Calu3 (cell line): ENCODE measurements at regions not wholly inside any gene's neighbourhood (a gene's known extent, or its start where the extent isn't known, plus 50 kb on each side); places are given as distances from the start of the nearest gene placed in this dataset.

ENCODE experiments used
- BruUV-seq: library from RNA; stranded (reverse); fragments of 400-500 nt; replicated peaks from 2 replicates; lab custom pipeline; 2021; lab: Mats Ljungman, UMichigan
- CTCF ChIA-PET: fragments of 300-600 bp; sonication (Branson Sonifier 250); formaldehyde crosslinking; loops from one replicate; lab custom pipeline; 2022; ENCODE audit warnings: antibody characterized with exemption; lab: Charles Lee
- DNase-seq: peaks from one replicate; pipeline ENCODE4 v3.0.0; 2022
- H3K27ac Mint-ChIP-seq: one replicate; pipeline ENCODE4 v1.8.0; 2022; ENCODE audit warnings: mixed read lengths; ENCODE audit not compliant: unreplicated experiment
- H3K27me3 Mint-ChIP-seq: one replicate; pipeline ENCODE4 v1.8.0; 2022; ENCODE audit warnings: mixed read lengths; ENCODE audit not compliant: unreplicated experiment
- H3K36me3 Mint-ChIP-seq: one replicate; pipeline ENCODE4 v1.8.0; 2022; ENCODE audit warnings: mild to moderate bottlenecking, moderate library complexity, mixed read lengths; ENCODE audit not compliant: insufficient read depth, unreplicated experiment
- H3K4me1 Mint-ChIP-seq: one replicate; pipeline ENCODE4 v1.8.0; 2022; ENCODE audit warnings: mild to moderate bottlenecking, low read depth, mixed read lengths; ENCODE audit not compliant: unreplicated experiment
- H3K4me3 Mint-ChIP-seq: one replicate; pipeline ENCODE4 v1.8.0; 2022; ENCODE audit warnings: mild to moderate bottlenecking, low read depth, moderate library complexity, mixed read lengths; ENCODE audit not compliant: unreplicated experiment
- H3K9me3 Mint-ChIP-seq: one replicate; pipeline ENCODE4 v1.8.0; 2022; ENCODE audit warnings: low read depth, mixed read lengths; ENCODE audit not compliant: unreplicated experiment
- CTCF ChIP-seq: fragments of 200-600 bp; IDR thresholded peaks from one replicate; pipeline ENCODE4 v1.8.0; 2022; ENCODE audit warnings: antibody characterized with exemption; ENCODE audit not compliant: unreplicated experiment
- intact Hi-C: fragments of 100-400 bp; cut with micrococcal nuclease; formaldehyde crosslinking; loops from one replicate; pipeline ENCODE4 v1.10.0; 2022; ENCODE audit not compliant: unreplicated experiment

GRCh38 chr3:159008401-159008800 is 206.5 kb downstream of the MFSD1 start:
- CTCF ChIA-PET, result no interaction called here
- no peaks in the 10 kb centered on the region for H3K36me3 Mint-ChIP-seq
- H3K27ac Mint-ChIP-seq, result no peak overlapping the region
- no TSS peak for BruUV-seq
- H3K4me1 Mint-ChIP-seq, result no peaks in the 10 kb centered on the region
- no peaks in the 10 kb centered on the region for H3K27me3 Mint-ChIP-seq
- TF ChIP-seq CTCF, result no peak
- no peak for DNase-seq
- intact Hi-C loops, result no loop called here
- no peaks in the 10 kb centered on the region for H3K9me3 Mint-ChIP-seq
- no peak overlapping the region for H3K4me3 Mint-ChIP-seq

DNA sequence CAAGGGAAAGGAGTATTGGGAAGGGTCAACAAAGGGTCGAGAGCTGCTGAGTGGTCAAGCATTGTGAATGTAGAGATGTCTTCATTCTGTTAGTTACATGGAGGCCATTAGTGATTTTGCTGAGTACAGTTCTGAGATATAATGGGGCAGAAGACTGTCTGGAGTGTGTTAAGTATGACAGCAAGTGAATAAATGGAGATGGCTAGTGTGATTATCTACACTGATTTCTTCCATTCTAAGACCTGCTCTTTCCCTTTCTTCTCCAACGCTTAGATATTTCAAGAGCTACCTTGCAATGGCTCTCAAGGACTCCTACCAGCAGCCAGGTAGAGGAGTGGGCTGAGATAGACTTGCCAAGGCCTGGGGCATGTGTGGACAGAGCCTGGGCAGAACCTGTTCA is 216.5 kb downstream of the MFSD1 start:
- Mint-ChIP-seq H3K4me1 (no peaks in the 10 kb centered on the region), H3K27me3 (peaks cover 15% of the 10 kb centered on the region), H3K4me3 (no peak overlapping the region), H3K36me3 (no peaks in the 10 kb centered on the region), H3K9me3 (peaks cover 5% of the 10 kb centered on the region), H3K27ac (no peak overlapping the region)
- BruUV-seq, result no TSS peak
- intact Hi-C loops, result no loop called here
- CTCF ChIA-PET, result no interaction called here
- TF ChIP-seq CTCF, result no peak
- DNase-seq, result no peak

DNA sequence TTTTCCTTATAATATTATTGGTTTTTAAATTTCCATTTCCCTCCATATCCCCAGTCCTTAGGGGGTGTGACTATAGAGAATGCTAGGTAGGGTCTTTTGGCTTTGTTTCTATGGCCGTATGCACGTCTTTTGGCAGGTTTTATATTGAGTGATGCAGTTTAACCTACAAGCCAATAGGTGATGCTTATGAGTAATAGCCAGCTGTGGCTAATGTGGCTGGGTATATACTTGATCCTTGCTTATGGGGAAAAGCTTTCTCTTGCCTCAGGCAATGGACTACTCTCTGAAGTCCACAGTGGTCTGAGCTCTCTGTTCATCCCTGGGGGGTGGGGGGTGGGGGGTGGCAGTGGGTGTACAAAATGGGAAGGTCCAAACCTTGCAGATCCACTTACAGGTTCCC is 223.9 kb downstream of the MFSD1 start:
- intact Hi-C loops, result no loop called here
- no peak for TF ChIP-seq CTCF
- Mint-ChIP-seq H3K4me1 (no peaks in the 10 kb centered on the region), H3K27me3 (no peaks in the 10 kb centered on the region), H3K36me3 (no peaks in the 10 kb centered on the region), H3K9me3 (no peaks in the 10 kb centered on the region), H3K4me3 (no peak overlapping the region), H3K27ac (no peak overlapping the region)
- BruUV-seq, result no TSS peak
- no peak for DNase-seq
- CTCF ChIA-PET, result no interaction called here

DNA sequence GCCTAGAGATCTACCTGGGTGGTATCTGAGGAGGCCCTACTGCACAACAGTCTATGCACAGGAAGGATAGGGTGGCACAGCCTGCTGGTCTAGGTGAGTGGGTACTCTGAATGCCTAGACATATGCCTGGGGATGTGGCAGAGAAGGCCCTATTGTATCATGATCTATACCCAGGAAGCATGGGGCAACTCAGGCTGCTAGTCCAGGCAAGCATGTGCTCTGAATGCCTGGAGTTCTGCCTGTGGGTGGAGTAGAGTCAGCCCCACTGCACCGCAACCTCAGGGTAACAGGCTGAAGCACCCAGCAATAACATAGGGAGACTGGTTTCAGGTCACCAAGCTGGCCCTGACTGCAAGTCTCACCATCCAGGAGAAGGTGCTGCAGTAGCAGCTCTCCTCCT is 224.7 kb downstream of the MFSD1 start:
- CTCF ChIA-PET, result no interaction called here
- H3K27me3 Mint-ChIP-seq, result no peaks in the 10 kb centered on the region
- intact Hi-C loops, result no loop called here
- H3K27ac Mint-ChIP-seq, result no peak overlapping the region
- no peak for TF ChIP-seq CTCF
- H3K9me3 Mint-ChIP-seq, result no peaks in the 10 kb centered on the region
- no peak for DNase-seq
- BruUV-seq, result no TSS peak
- no peaks in the 10 kb centered on the region for H3K36me3 Mint-ChIP-seq
- H3K4me1 Mint-ChIP-seq, result no peaks in the 10 kb centered on the region
- H3K4me3 Mint-ChIP-seq, result no peak overlapping the region

- CTCF ChIA-PET, result no interaction called here
- Mint-ChIP-seq H3K9me3 (no peaks in the 10 kb centered on the region), H3K27ac (no peak overlapping the region), H3K4me3 (no peak overlapping the region), H3K4me1 (no peaks in the 10 kb centered on the region), H3K27me3 (no peaks in the 10 kb centered on the region), H3K36me3 (no peaks in the 10 kb centered on the region)
- intact Hi-C loops, result no loop called here
- no TSS peak for BruUV-seq
- DNase-seq, result no peak
- no peak for TF ChIP-seq CTCF
Observed at GRCh38 chr3:159028706-159029105, 226.9 kb downstream of the MFSD1 start.
